DND-41 (cell line): ENCODE measurements at regions not wholly inside any gene's neighbourhood (a gene's known extent, or its start where the extent isn't known, plus 50 kb on each side); places are given as distances from the start of the nearest gene placed in this dataset.

ENCODE experiments used
- ATAC-seq: fragments of 200-7000 bp; cut with Tn5 transposase; 3 replicates; pipeline ENCODE4 v1.9.1; 2021; ENCODE audit warnings: low read depth; ENCODE audit not compliant: insufficient read depth
- DNase-seq: peaks from one replicate; pipeline ENCODE4 v3.0.0-alpha.2; 2020
- H2AFZ ChIP-seq: 2 replicates; pipeline ENCODE4 v1.6.0; 2012; ENCODE audit warnings: low read depth, low read length
- H3K27ac ChIP-seq: 2 replicates; pipeline ENCODE4 v1.5.1; 2012; ENCODE audit warnings: low read length, inconsistent platforms
- H3K27me3 ChIP-seq: fragments of 200-600 bp; sonication (generic); 2 replicates; pipeline ENCODE4 v1.6.0; 2012; ENCODE audit warnings: low read length, mild to moderate bottlenecking, inconsistent platforms; ENCODE audit not compliant: insufficient read depth, poor library complexity
- H3K36me3 ChIP-seq: 2 replicates; pipeline ENCODE4 v1.5.1; 2012; ENCODE audit warnings: low read length, inconsistent platforms; ENCODE audit not compliant: insufficient read depth
- H3K4me1 ChIP-seq: 2 replicates; pipeline ENCODE4 v1.5.1; 2012; ENCODE audit warnings: mild to moderate bottlenecking, low read length; ENCODE audit not compliant: insufficient read depth
- H3K4me2 ChIP-seq: 2 replicates; pipeline ENCODE4 v1.6.0; 2012; ENCODE audit warnings: mild to moderate bottlenecking, moderate library complexity, low read length, inconsistent platforms; ENCODE audit not compliant: insufficient read depth
- H3K4me3 ChIP-seq, 2 experiments: fragments of 200-600 bp in 1 of 2; shearing (Covaris generic) in 1 of 2; 2 replicates each; pipeline ENCODE4 v1.5.1; 2012 to 2016; ENCODE audit warnings: inconsistent platforms in 2 of 2, low read length in 2 of 2, mild to moderate bottlenecking in 2 of 2, low read depth in 1 of 2, moderate library complexity in 1 of 2
- H3K79me2 ChIP-seq: 2 replicates; pipeline ENCODE4 v1.6.0; 2012; ENCODE audit warnings: low read length, inconsistent platforms; ENCODE audit not compliant: insufficient read depth
- H3K9ac ChIP-seq: 2 replicates; pipeline ENCODE4 v1.6.0; 2012; ENCODE audit warnings: low read depth, mild to moderate bottlenecking, inconsistent platforms, low read length, moderate library complexity
- H3K9me3 ChIP-seq: 2 replicates; pipeline ENCODE4 v1.5.1; 2012; ENCODE audit warnings: low read length, moderate library complexity, mild to moderate bottlenecking, inconsistent platforms; ENCODE audit not compliant: insufficient read depth, severe bottlenecking
- H4K20me1 ChIP-seq: 2 replicates; pipeline ENCODE4 v1.6.0; 2012; ENCODE audit warnings: low read length; ENCODE audit not compliant: insufficient read depth
- CTCF ChIP-seq: IDR thresholded peaks from 2 replicates; pipeline ENCODE4 v1.5.1; 2012; ENCODE audit warnings: borderline replicate concordance, low read length, moderate library complexity, mild to moderate bottlenecking; ENCODE audit not compliant: poor library complexity, severe bottlenecking; ENCODE audit errors: extremely low read depth
- EZH2 ChIP-seq: IDR thresholded peaks from 3 replicates; pipeline ENCODE4 v1.6.1; 2012; ENCODE audit warnings: borderline replicate concordance, low read depth, mild to moderate bottlenecking, moderate library complexity, low read length, inconsistent platforms; ENCODE audit not compliant: severe bottlenecking

DNA sequence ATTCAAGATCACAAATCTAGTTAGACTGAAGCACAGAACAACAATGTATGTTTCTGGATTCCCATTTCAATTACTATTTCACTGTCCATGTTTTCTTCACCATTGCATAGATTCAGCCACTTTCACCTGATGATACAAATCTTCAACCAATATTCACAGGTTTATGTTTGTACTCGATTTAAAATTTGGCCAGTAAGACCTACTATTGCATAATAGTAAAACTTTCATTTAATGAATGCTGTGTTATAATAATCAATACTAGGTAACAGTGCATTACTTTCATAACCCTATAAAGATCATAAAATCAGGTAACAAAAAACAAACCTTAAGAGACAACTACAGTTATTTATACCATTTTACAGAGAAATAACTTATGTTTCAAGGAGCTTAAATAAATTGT lies 2209.1 kb downstream of the ARAP2 start:
- H4K20me1 ChIP-seq: no peaks in the 10 kb centered on the region
- no peak overlapping the region for H3K9ac ChIP-seq
- H3K4me2 ChIP-seq: no peak overlapping the region
- H3K4me1 ChIP-seq: peaks cover 19% of the 10 kb centered on the region
- H3K27me3 ChIP-seq: no peaks in the 10 kb centered on the region
- ATAC-seq: no peak
- no peaks in the 10 kb centered on the region for H3K36me3 ChIP-seq
- no peak overlapping the region for H3K27ac ChIP-seq
- H2AFZ ChIP-seq: no peak overlapping the region
- H3K9me3 ChIP-seq: no peaks in the 10 kb centered on the region
- DNase-seq: no peak
- TF ChIP-seq CTCF (no peak), EZH2 (no peak)
- no peak overlapping the region for H3K4me3 ChIP-seq
- H3K79me2 ChIP-seq: no peaks in the 10 kb centered on the region

DNA sequence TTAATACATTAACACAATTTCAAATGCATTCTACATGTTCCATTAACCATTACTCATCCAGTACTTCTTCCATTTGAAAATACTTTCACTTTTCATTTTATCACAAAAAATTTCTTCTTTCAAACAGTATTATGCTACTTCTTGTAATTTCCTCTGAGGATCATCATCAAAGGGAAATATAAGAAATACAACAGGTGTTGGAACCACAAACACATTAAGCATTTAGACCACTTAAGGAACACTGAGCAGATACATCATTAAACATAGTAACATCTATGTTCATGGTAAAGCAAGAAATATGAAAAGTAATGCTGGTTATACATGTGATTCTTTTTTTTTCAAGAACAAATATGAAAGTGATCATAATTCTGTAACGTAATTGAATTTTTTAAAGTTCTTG lies 2207.0 kb downstream of the ARAP2 start:
- peak overlapping the region in 1 of 2 experiments; percentile 38; a peak in 1 of 4 replicates for H3K4me3 ChIP-seq
- no peaks in the 10 kb centered on the region for H3K79me2 ChIP-seq
- peak overlapping the region; percentile 39 for H3K9ac ChIP-seq
- TF ChIP-seq CTCF (no peak), EZH2 (no peak)
- DNase-seq: no peak
- peak overlapping the region; percentile 75 for H3K27ac ChIP-seq
- peaks cover 19% of the 10 kb centered on the region for H3K4me1 ChIP-seq
- no peaks in the 10 kb centered on the region for H3K36me3 ChIP-seq
- peak; percentile 98 for ATAC-seq
- no peaks in the 10 kb centered on the region for H3K9me3 ChIP-seq
- H2AFZ ChIP-seq: peak overlapping the region; percentile 56
- no peaks in the 10 kb centered on the region for H4K20me1 ChIP-seq
- peak overlapping the region; percentile 58 for H3K4me2 ChIP-seq
- H3K27me3 ChIP-seq: no peaks in the 10 kb centered on the region

GRCh38 chr4:34039766-34040165 lies 2204.5 kb downstream of the ARAP2 start:
- TF ChIP-seq EZH2 (no peak), CTCF (no peak)
- ATAC-seq (no peak), DNase-seq (no peak)
- H3K27me3 ChIP-seq: no peaks in the 10 kb centered on the region
- H3K4me3 ChIP-seq: no peak overlapping the region
- no peaks in the 10 kb centered on the region for H3K9me3 ChIP-seq
- no peak overlapping the region for H2AFZ ChIP-seq
- H3K9ac ChIP-seq: no peak overlapping the region
- H4K20me1 ChIP-seq: no peaks in the 10 kb centered on the region
- H3K4me1 ChIP-seq: peaks cover 31% of the 10 kb centered on the region
- H3K27ac ChIP-seq: no peak overlapping the region
- H3K4me2 ChIP-seq: no peak overlapping the region
- H3K36me3 ChIP-seq: no peaks in the 10 kb centered on the region
- H3K79me2 ChIP-seq: no peaks in the 10 kb centered on the region

DNA sequence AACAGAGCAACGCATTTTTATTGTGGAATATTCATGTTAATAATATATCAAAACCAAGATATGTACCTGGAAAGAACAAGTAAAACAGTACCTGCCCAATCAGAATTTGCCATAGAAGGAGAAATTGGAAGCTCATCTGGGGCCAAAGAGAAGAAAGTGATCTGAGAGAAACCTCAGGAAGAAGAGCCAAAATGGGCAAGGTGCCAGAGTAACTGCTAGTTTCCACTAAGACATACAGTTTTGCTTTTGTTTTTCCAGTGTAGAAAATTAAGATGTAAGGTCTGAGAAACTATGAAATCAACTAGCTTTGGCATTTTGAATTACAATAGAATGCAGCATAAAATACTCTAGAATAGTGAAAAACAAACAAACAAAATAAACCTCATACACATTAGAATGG lies 2201.2 kb downstream of the ARAP2 start:
- DNase-seq (peak; percentile 56), ATAC-seq (peak; percentile 68)
- Histone ChIP-seq H3K36me3 (no peaks in the 10 kb centered on the region), H3K4me2 (peak overlapping the region; percentile 17; the same call in 1 of the 2 replicates), H3K4me3 (no peak overlapping the region), H3K9me3 (no peaks in the 10 kb centered on the region), H3K27me3 (no peaks in the 10 kb centered on the region), H3K79me2 (no peaks in the 10 kb centered on the region), H2AFZ (no peak overlapping the region), H3K27ac (no peak overlapping the region), H3K4me1 (peaks cover 23% of the 10 kb centered on the region), H4K20me1 (no peaks in the 10 kb centered on the region), H3K9ac (no peak overlapping the region)
- TF ChIP-seq CTCF: no peak
